ENCODE measurements at regions not wholly inside any gene's neighbourhood (a gene's known extent, or its start where the extent isn't known, plus 50 kb on each side); places are given as distances from the start of the nearest gene placed in this dataset.

DNA sequence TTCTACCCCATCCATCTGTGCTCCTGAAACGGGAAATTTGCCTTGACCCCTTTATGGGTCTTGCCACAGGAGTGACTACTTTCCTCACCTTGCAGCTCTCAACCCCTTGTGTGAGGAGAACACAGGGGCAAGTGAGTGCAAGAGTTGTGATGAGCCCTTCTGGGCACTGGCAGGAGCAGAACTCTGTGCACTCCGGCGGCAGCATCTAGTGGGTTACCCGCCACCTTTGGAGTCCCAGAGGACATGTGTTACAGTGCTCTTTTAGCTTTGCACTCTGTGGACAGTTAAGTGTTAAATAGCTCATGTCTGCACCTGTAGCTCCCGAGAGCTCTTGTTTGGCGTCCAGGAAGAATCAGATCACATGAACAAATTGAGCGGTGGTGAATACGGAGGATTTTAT lies 940.2 kb downstream of the GRIK2 start:
- TF ChIP-seq, protein P1, sequence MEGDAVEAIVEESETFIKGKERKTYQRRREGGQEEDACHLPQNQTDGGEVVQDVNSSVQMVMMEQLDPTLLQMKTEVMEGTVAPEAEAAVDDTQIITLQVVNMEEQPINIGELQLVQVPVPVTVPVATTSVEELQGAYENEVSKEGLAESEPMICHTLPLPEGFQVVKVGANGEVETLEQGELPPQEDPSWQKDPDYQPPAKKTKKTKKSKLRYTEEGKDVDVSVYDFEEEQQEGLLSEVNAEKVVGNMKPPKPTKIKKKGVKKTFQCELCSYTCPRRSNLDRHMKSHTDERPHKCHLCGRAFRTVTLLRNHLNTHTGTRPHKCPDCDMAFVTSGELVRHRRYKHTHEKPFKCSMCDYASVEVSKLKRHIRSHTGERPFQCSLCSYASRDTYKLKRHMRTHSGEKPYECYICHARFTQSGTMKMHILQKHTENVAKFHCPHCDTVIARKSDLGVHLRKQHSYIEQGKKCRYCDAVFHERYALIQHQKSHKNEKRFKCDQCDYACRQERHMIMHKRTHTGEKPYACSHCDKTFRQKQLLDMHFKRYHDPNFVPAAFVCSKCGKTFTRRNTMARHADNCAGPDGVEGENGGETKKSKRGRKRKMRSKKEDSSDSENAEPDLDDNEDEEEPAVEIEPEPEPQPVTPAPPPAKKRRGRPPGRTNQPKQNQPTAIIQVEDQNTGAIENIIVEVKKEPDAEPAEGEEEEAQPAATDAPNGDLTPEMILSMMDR (IDR thresholded peaks at IDR 0.05) = no peak
- TF ChIP-seq EP300 (IDR thresholded peaks at IDR 0.05; ENCODE audit: low read depth) (no peak), POLR2A (IDR thresholded peaks at IDR 0.05) (no peak)
